OCI-LY7 (cell line): ENCODE measurements at regions not wholly inside any gene's neighbourhood (a gene's known extent, or its start where the extent isn't known, plus 50 kb on each side); places are given as distances from the start of the nearest gene placed in this dataset.

Experiments
- CTCF ChIP-seq: fragments of 200-600 bp; sonication (generic); conservative IDR thresholded peaks from 2 replicates; pipeline ENCODE4 v1.5.1; 2014; ENCODE audit warnings: mild to moderate bottlenecking, antibody characterized with exemption, low read length, moderate library complexity, mixed read lengths
- EZH2phosphoT487 ChIP-seq: fragments of 200-600 bp; sonication (generic); IDR thresholded peaks from 2 replicates; pipeline ENCODE4 v1.6.1; 2018; ENCODE audit warnings: low read depth, borderline replicate concordance, mild to moderate bottlenecking, mixed run types, antibody characterized with exemption, low read length, moderate library complexity, mixed read lengths

- TF ChIP-seq CTCF, result no peak
- TF ChIP-seq EZH2phosphoT487, result no peak
Measured at GRCh38 chr13:58500938-58501337, 869.4 kb downstream of the PCDH17 start.
